B cell (primary cell): ENCODE measurements at regions not wholly inside any gene's neighbourhood (a gene's known extent, or its start where the extent isn't known, plus 50 kb on each side); places are given as distances from the start of the nearest gene placed in this dataset.

Experiments
- ATAC-seq: fragments of 200-7000 bp; cut with Tn5 transposase; one replicate; pipeline ENCODE4 v1.10.0; 2021; ENCODE audit warnings: low read depth, mild to moderate bottlenecking, moderate number of reproducible peaks, moderate library complexity
- CTCF ChIA-PET: fragments of 350-600 bp; sonication (Branson Sonifier 250); formaldehyde crosslinking; loops from one replicate; lab custom pipeline; 2021; ENCODE audit warnings: antibody characterized with exemption, inconsistent platforms; lab: Charles Lee
- POLR2A ChIA-PET: fragments of 350-600 bp; sonication (Branson Sonifier 250); formaldehyde crosslinking; loops from one replicate; lab custom pipeline; 2021; ENCODE audit warnings: antibody characterized with exemption; lab: Charles Lee
- DNase-seq: peaks from one replicate; pipeline ENCODE4 v3.0.0; 2013
- H2AFZ ChIP-seq: 2 replicates; pipeline ENCODE4 v1.6.1; 2012; ENCODE audit warnings: mild to moderate bottlenecking, low read depth, low read length; ENCODE audit not compliant: insufficient read depth, poor library complexity, severe bottlenecking
- H3K27ac ChIP-seq, 2 donors: 1 replicate in 1 of 2; 2 replicates in 1 of 2; pipeline ENCODE4 v1.5.1; 2012 to 2013; ENCODE audit warnings: low read length in 2 of 2, mild to moderate bottlenecking in 2 of 2, moderate library complexity in 1 of 2
- H3K27me3 ChIP-seq, 4 experiments: fragments of 200-600 bp in 1 of 4; sonication (generic) in 1 of 4; replicated peaks in 1 of 4; 1 replicate in 2 of 4; 2 replicates in 2 of 4; pipeline versions ENCODE4 v1.6.1 to v1.7.0; 2013 to 2016; ENCODE audit warnings: low read length in 3 of 4, mild to moderate bottlenecking in 2 of 4, mixed read lengths in 1 of 4, moderate library complexity in 1 of 4; ENCODE audit not compliant: insufficient read depth in 4 of 4, control insufficient read depth in 3 of 4; ENCODE audit errors: control extremely low read depth in 1 of 4
- H3K36me3 ChIP-seq, 2 experiments: replicated peaks in 1 of 2; 1 replicate in 1 of 2; 2 replicates in 1 of 2; pipeline versions ENCODE4 v1.6.1 to v1.7.1; 2013; ENCODE audit warnings: low read length in 1 of 2; ENCODE audit not compliant: insufficient read depth in 2 of 2, control insufficient read depth in 1 of 2; ENCODE audit errors: control extremely low read depth in 1 of 2, extremely low read depth in 1 of 2
- H3K4me1 ChIP-seq, 2 donors: fragments of 200-600 bp in 1 of 2; sonication (generic) in 1 of 2; 1 replicate in 1 of 2; 2 replicates in 1 of 2; pipeline versions ENCODE4 v1.5.1 to v1.6.1; 2013 to 2017; ENCODE audit warnings: low read length in 2 of 2; ENCODE audit not compliant: control insufficient read depth in 2 of 2, insufficient read depth in 2 of 2
- H3K4me2 ChIP-seq: replicated peaks from 2 replicates; pipeline ENCODE3; 2012; ENCODE audit warnings: mild to moderate bottlenecking, low read depth, low read length; ENCODE audit not compliant: poor library complexity, severe bottlenecking
- H3K4me3 ChIP-seq, 5 experiments: fragments of 200-600 bp in 1 of 5; sonication (generic) in 1 of 5; 1 replicate in 3 of 5; 2 replicates in 2 of 5; pipeline versions ENCODE4 v1.5.1 to v1.7.0; 2011 to 2016; ENCODE audit warnings: low read length in 4 of 5, mild to moderate bottlenecking in 4 of 5, low read depth in 2 of 5, control low read depth in 1 of 5, moderate library complexity in 1 of 5; ENCODE audit not compliant: insufficient read depth in 1 of 5; ENCODE audit errors: control extremely low read depth in 1 of 5, extremely low read depth in 1 of 5
- H3K79me2 ChIP-seq: fragments of 200-600 bp; sonication (generic); one replicate; pipeline ENCODE4 v1.6.0; 2016; ENCODE audit warnings: low read length; ENCODE audit not compliant: control insufficient read depth, insufficient read depth
- H3K9ac ChIP-seq: fragments of 200-600 bp; sonication (generic); 2 replicates; pipeline ENCODE4 v1.6.1; 2017; ENCODE audit warnings: mild to moderate bottlenecking, low read length, moderate library complexity
- H3K9me3 ChIP-seq, 3 donors: one replicate each; pipeline versions ENCODE4 v1.6.1 to v1.7.1; 2013; ENCODE audit warnings: low read length in 2 of 3; ENCODE audit not compliant: control insufficient read depth in 2 of 3, insufficient read depth in 1 of 3; ENCODE audit errors: control extremely low read depth in 1 of 3
- H4K20me1 ChIP-seq: 2 replicates; pipeline ENCODE4 v1.6.0; 2012; ENCODE audit warnings: mild to moderate bottlenecking, low read length; ENCODE audit not compliant: insufficient read depth, control insufficient read depth, poor library complexity, severe bottlenecking
- H3K27ac Mint-ChIP-seq: one replicate; pipeline ENCODE4 v1.8.0; 2021; ENCODE audit warnings: mixed read lengths
- H3K27me3 Mint-ChIP-seq: one replicate; pipeline ENCODE4 v1.8.0; 2021; ENCODE audit warnings: mixed read lengths
- H3K4me1 Mint-ChIP-seq: one replicate; pipeline ENCODE4 v1.8.0; 2021; ENCODE audit warnings: mixed read lengths
- H3K4me3 Mint-ChIP-seq: one replicate; pipeline ENCODE4 v1.8.0; 2021; ENCODE audit warnings: mixed read lengths
- H3K9me3 Mint-ChIP-seq: one replicate; pipeline ENCODE4 v1.8.0; 2022; ENCODE audit warnings: mixed read lengths; ENCODE audit not compliant: insufficient read depth
- CTCF ChIP-seq: fragments of 200-600 bp; IDR thresholded peaks from one replicate; pipeline ENCODE4 v1.8.0; 2022; ENCODE audit warnings: antibody characterized with exemption, mild to moderate bottlenecking
- EZH2 ChIP-seq: IDR thresholded peaks from 2 replicates; pipeline ENCODE4 v1.6.1; 2012; ENCODE audit warnings: borderline replicate concordance, low read depth, mild to moderate bottlenecking, moderate library complexity, low read length; ENCODE audit not compliant: insufficient read depth, poor library complexity, severe bottlenecking
- WGBS: methylation state at CpG from one replicate; pipeline ENCODE4 v1.1.5; 2013; ENCODE audit warnings: missing lambda C conversion rate; ENCODE audit not compliant: insufficient coverage; 5-methylcytosine and 5-hydroxymethylcytosine counted together
- intact Hi-C: fragments of 100-400 bp; cut with micrococcal nuclease; formaldehyde crosslinking; loops from one replicate; pipeline ENCODE4 v1.10.0; 2022

- no peak overlapping the region for H3K27ac Mint-ChIP-seq
- DNase-seq (no peak), ATAC-seq (no peak)
- intact Hi-C loops, result no loop called here
- H3K4me1 Mint-ChIP-seq, result no peaks in the 10 kb centered on the region
- no peaks in the 10 kb centered on the region for H3K27me3 ChIP-seq
- H3K9ac ChIP-seq, result no peak overlapping the region
- H3K9me3 Mint-ChIP-seq, result no peaks in the 10 kb centered on the region
- ChIA-PET CTCF (no interaction called here), POLR2A (no interaction called here)
- no peaks in the 10 kb centered on the region for H3K9me3 ChIP-seq
- H4K20me1 ChIP-seq, result no peaks in the 10 kb centered on the region
- TF ChIP-seq EZH2 (no peak), CTCF (no peak)
- H3K27ac ChIP-seq, result no peak overlapping the region
- H3K79me2 ChIP-seq, result no peaks in the 10 kb centered on the region
- no peaks in the 10 kb centered on the region for H3K27me3 Mint-ChIP-seq
- no peak overlapping the region for H3K4me3 ChIP-seq
- H3K4me2 ChIP-seq, result no peak overlapping the region
- H3K36me3 ChIP-seq, result no peaks in the 10 kb centered on the region
- no peak overlapping the region for H2AFZ ChIP-seq
- no peak overlapping the region for H3K4me3 Mint-ChIP-seq
- no peaks in the 10 kb centered on the region for H3K4me1 ChIP-seq
- WGBS, result no CpG with 5 or more reads among the region's 2 CpGs
Observed at GRCh38 chr6:84512391-84512790, 252.0 kb downstream of the TBX18 start.

GRCh38 chr6:84511929-84512328, 252.5 kb downstream of the TBX18 start:
- 90% methylated on average over 2 of the region's 3 CpGs for WGBS
- Mint-ChIP-seq H3K4me1 (no peaks in the 10 kb centered on the region), H3K27me3 (no peaks in the 10 kb centered on the region), H3K27ac (no peak overlapping the region), H3K4me3 (no peak overlapping the region), H3K9me3 (peaks cover under 1% of the 10 kb centered on the region)
- Histone ChIP-seq H3K36me3 (no peaks in the 10 kb centered on the region), H2AFZ (no peak overlapping the region), H3K79me2 (no peaks in the 10 kb centered on the region), H3K27ac (no peak overlapping the region), H3K9me3 (no peaks in the 10 kb centered on the region), H4K20me1 (no peaks in the 10 kb centered on the region), H3K27me3 (no peaks in the 10 kb centered on the region), H3K4me2 (no peak overlapping the region), H3K4me3 (no peak overlapping the region), H3K4me1 (no peaks in the 10 kb centered on the region), H3K9ac (no peak overlapping the region)
- DNase-seq (no peak), ATAC-seq (no peak)
- CTCF ChIA-PET, result no interaction called here
- intact Hi-C loops, result no loop called here
- TF ChIP-seq EZH2, result no peak
- TF ChIP-seq CTCF, result no peak
- POLR2A ChIA-PET, result no interaction called here
